Ascending aorta (tissue), 2 donors: ENCODE measurements at regions not wholly inside any gene's neighbourhood (a gene's known extent, or its start where the extent isn't known, plus 50 kb on each side); places are given as distances from the start of the nearest gene placed in this dataset.

Experiments used
- DNase-seq, 2 donors: peaks; one replicate each; pipeline ENCODE4 v3.0.0-alpha.2; 2019; ENCODE audit warnings: low spot score in 2 of 2
- H3K27ac ChIP-seq, 2 donors: fragments of 200-600 bp; sonication (generic); one replicate each; pipeline ENCODE4 v1.5.1; 2016 to 2017; ENCODE audit warnings: mild to moderate bottlenecking in 1 of 2
- H3K27me3 ChIP-seq: fragments of 200-600 bp; sonication (generic); one replicate; pipeline ENCODE4 v1.5.1; 2017
- H3K36me3 ChIP-seq, 2 donors: fragments of 200-600 bp; sonication (generic); one replicate each; pipeline ENCODE4 v1.5.1; 2016
- H3K4me1 ChIP-seq, 2 donors: fragments of 200-600 bp; sonication (generic); one replicate each; pipeline ENCODE4 v1.5.1; 2016 to 2017; ENCODE audit warnings: mild to moderate bottlenecking in 1 of 2
- H3K4me3 ChIP-seq, 2 donors: fragments of 200-600 bp; sonication (generic); one replicate each; pipeline ENCODE4 v1.5.1; 2016 to 2017; ENCODE audit warnings: mild to moderate bottlenecking in 1 of 2
- H3K9me3 ChIP-seq, 2 donors: fragments of 200-600 bp; sonication (generic); one replicate each; pipeline ENCODE4 v1.5.1; 2016
- CTCF ChIP-seq, 3 experiments: fragments of 200-600 bp in 2 of 3; fragments of 450-650 bp in 1 of 3; sonication (generic) in 2 of 3; IDR thresholded peaks; one replicate each; pipeline ENCODE4 v1.5.1; 2016 to 2019; ENCODE audit warnings: antibody characterized with exemption in 3 of 3, mild to moderate bottlenecking in 1 of 3, moderate library complexity in 1 of 3
- intact Hi-C: fragments of 100-400 bp; cut with DNase I; formaldehyde crosslinking; loops from one replicate; pipeline ENCODE4 v1.15.1; 2023

- no peaks in the 10 kb centered on the region for H3K9me3 ChIP-seq
Measured at GRCh38 chr13:64069892-64070291, 2654.2 kb upstream of the PCDH20 start.

DNA sequence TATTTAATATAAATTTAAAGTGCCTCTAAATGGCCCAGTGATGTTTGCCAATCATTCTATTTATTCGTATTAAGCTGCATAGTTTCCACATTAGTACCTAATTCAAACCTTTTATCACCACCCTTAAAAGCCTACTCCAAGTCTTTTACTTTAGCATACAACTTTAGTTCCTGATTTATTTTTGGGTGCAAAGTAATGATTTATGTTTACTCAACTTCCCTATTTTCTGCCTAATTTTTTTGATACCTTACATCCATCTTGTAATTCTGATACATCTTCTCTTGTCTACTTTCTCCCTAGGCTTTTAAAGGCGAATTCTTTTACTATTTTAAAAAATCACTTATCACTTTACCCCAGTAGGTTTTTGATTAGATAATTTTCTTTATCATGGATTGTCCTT lies 2651.1 kb upstream of the PCDH20 start:
- no peaks in the 10 kb centered on the region for H3K9me3 ChIP-seq
- no peaks in the 10 kb centered on the region for H3K27me3 ChIP-seq
- H3K27ac ChIP-seq: no peak overlapping the region
- DNase-seq: no peak
- no peak for TF ChIP-seq CTCF (IDR thresholded peaks at IDR 0.05)
- intact Hi-C loops: no loop called here
- H3K36me3 ChIP-seq: no peaks in the 10 kb centered on the region
- H3K4me1 ChIP-seq: no peaks in the 10 kb centered on the region
- no peak overlapping the region for H3K4me3 ChIP-seq

More at GRCh38 chr13:64069892-64070291, 2654.2 kb upstream of the PCDH20 start:
- intact Hi-C loops: no loop called here
- DNase-seq: no peak
- Histone ChIP-seq H3K4me1 (no peaks in the 10 kb centered on the region), H3K36me3 (no peaks in the 10 kb centered on the region), H3K27ac (no peak overlapping the region), H3K4me3 (no peak overlapping the region), H3K27me3 (no peaks in the 10 kb centered on the region)
- TF ChIP-seq CTCF (IDR thresholded peaks at IDR 0.05): no peak

- TF ChIP-seq CTCF (IDR thresholded peaks at IDR 0.05): no peak
- Histone ChIP-seq H3K4me1 (no peaks in the 10 kb centered on the region), H3K27ac (no peak overlapping the region), H3K9me3 (no peaks in the 10 kb centered on the region), H3K36me3 (no peaks in the 10 kb centered on the region), H3K4me3 (no peak overlapping the region), H3K27me3 (no peaks in the 10 kb centered on the region)
- no peak for DNase-seq
- intact Hi-C loops: no loop called here
Measured at GRCh38 chr13:64061649-64062048, 2646.0 kb upstream of the PCDH20 start.

DNA sequence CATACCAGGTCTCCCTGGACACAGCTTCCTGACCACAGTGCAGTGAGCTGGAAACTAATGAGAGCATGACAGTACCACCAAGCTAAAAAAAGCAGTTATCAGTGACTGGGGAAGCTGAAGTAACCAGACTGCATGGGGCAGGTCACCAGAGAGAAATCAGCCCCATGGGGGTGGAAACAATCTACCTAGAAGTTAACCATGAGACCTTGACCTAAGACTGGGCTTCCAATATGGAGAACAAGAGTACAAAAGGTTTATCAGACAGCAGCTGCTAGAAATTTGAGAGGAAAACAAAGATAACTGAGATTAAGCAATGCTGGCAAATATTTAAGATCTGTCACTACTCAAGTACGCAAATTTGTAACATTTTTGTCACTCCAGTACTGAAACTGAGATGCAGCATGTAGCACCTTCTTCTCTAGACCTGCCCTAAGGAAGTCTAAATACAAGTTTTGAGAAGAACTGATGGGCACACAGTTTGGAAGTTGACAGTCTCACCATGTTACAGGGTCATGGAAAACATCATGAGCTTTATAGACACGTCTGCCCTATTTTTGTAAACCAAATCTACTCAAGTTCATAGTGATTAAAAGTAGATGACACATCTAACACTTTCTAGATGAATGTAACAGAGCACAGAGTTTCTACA lies 2641.8 kb upstream of the PCDH20 start:
- DNase-seq: no peak
- Histone ChIP-seq H3K9me3 (no peaks in the 10 kb centered on the region), H3K27me3 (no peaks in the 10 kb centered on the region), H3K4me1 (no peaks in the 10 kb centered on the region), H3K4me3 (no peak overlapping the region), H3K27ac (no peak overlapping the region), H3K36me3 (no peaks in the 10 kb centered on the region)
- TF ChIP-seq CTCF (IDR thresholded peaks at IDR 0.05): no peak
- intact Hi-C loops: no loop called here

DNA sequence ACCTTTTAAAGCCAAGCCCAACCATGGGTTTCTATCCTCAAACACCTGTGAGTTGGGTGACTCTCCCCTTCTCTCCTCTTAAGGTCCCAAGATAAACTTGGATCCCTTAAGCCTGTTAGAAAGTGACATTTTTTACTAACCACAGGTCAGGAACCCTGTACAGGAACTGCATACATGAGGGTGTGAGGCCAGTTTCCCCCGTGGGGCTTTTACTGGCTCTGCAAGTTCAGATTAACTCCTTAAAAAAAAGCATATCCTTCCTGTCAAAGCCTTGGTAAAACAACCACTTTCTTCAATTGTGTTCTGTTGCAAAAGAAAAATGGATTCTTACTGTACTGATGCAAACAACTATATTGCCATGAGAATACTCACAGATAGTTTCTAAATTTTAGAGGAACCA lies 2638.7 kb upstream of the PCDH20 start:
- no peak for DNase-seq
- no peaks in the 10 kb centered on the region for H3K27me3 ChIP-seq
- intact Hi-C loops: no loop called here
- H3K4me1 ChIP-seq: no peaks in the 10 kb centered on the region
- no peak for TF ChIP-seq CTCF (IDR thresholded peaks at IDR 0.05)
- H3K4me3 ChIP-seq: no peak overlapping the region
- no peaks in the 10 kb centered on the region for H3K9me3 ChIP-seq
- no peaks in the 10 kb centered on the region for H3K36me3 ChIP-seq
- H3K27ac ChIP-seq: no peak overlapping the region

DNA sequence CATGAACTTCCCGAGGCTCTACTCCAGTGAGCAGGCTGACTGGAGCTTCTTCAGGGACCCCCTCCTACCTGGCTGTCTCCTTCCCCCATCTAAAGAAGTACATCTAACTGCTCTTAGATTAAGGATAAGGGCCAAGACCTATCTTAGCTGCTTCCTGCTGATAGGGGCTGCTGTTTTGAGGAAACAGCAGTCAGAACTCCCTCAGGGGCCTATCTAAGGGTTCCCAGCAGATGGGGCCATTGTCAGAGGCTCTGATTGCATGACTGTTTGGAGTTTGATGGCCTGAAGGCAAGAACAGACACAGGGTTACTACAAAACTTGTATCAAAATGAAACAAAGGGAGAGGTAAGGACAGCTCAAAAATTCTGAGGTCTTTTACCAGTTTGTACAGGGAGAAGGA lies 2636.9 kb upstream of the PCDH20 start:
- DNase-seq: no peak
- Histone ChIP-seq H3K36me3 (no peaks in the 10 kb centered on the region), H3K27me3 (no peaks in the 10 kb centered on the region), H3K4me3 (no peak overlapping the region), H3K27ac (no peak overlapping the region), H3K4me1 (no peaks in the 10 kb centered on the region), H3K9me3 (no peaks in the 10 kb centered on the region)
- no peak for TF ChIP-seq CTCF (IDR thresholded peaks at IDR 0.05)
- intact Hi-C loops: no loop called here
